ENCODE measurements at regions not wholly inside any gene's neighbourhood (a gene's known extent, or its start where the extent isn't known, plus 50 kb on each side); places are given as distances from the start of the nearest gene placed in this dataset.

DNA sequence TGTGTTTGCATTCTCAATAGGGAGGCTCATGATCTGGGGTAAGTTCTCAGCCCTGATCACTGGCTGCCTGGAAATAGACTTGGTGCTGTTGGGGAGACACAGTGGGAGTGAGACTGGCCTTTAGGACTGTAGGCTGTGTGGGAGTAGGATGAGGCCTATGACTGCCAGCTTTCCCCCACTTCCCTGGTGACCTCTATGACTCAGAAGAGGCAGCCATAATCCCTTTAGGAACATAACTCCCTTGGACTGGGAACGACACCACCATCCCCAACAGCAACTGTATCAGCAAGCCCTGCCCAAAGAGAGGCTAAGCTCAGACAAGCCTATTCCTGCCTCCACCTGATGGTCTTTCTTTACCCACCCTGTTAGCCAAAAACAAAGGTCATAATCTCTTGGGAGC is 91.3 kb downstream of the SUCNR1 start:
- TF ChIP-seq, protein P1, sequence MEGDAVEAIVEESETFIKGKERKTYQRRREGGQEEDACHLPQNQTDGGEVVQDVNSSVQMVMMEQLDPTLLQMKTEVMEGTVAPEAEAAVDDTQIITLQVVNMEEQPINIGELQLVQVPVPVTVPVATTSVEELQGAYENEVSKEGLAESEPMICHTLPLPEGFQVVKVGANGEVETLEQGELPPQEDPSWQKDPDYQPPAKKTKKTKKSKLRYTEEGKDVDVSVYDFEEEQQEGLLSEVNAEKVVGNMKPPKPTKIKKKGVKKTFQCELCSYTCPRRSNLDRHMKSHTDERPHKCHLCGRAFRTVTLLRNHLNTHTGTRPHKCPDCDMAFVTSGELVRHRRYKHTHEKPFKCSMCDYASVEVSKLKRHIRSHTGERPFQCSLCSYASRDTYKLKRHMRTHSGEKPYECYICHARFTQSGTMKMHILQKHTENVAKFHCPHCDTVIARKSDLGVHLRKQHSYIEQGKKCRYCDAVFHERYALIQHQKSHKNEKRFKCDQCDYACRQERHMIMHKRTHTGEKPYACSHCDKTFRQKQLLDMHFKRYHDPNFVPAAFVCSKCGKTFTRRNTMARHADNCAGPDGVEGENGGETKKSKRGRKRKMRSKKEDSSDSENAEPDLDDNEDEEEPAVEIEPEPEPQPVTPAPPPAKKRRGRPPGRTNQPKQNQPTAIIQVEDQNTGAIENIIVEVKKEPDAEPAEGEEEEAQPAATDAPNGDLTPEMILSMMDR (IDR thresholded peaks at IDR 0.05): no peak
- no peak for TF ChIP-seq POLR2A (IDR thresholded peaks at IDR 0.05)
